ENCODE measurements at regions not wholly inside any gene's neighbourhood (a gene's known extent, or its start where the extent isn't known, plus 50 kb on each side); places are given as distances from the start of the nearest gene placed in this dataset.
A peak's percentile ranks its signal among the peaks of the same experiment; 100 is the strongest.
"Not testable (repeated sequence)": the region's sequence is repeated elsewhere in the genome, so short reads cannot be mapped to it uniquely, and the experiment has no call there.

- H3K4me3 ChIP-seq (ENCODE audit: low read length): peak overlapping the region; percentile 64; the same call in 1 of the 2 replicates
Observed at GRCh38 chr2:195561116-195561921, 95.7 kb upstream of the SLC39A10 start.

DNA sequence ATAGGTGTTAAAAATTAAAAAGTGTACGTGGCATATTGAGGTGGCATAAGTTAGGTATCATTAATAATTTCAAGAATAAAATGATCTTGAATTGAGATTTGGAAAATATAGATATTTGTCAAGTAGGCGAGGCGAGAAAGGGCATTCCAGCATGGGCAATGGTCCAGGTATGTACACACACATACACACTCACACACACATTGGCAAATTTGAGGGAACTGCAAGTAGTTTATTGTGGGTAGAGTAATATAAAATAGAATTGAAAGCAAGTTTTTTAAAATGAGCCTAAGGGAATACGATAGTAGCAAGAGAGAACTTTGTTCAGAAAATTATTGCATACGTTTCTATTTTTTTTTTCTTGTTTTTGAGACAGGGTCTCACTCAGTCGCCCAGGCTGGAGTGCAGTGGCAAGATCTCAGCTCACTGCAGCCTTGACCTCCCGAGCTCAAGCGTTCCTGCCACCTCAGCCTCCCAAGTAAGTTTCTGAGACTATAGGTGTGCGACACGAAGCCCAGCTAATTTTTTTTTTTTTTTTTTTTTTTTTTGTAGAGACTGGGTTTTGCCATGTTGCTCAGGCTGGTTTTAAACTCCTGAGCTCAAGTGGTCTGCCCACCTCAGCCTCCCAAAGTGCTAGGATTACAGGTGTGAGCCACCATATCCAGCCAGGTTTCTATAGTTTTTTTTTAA lies 96.7 kb upstream of the SLC39A10 start:
- no peak overlapping the region; the same call in 1 of the 2 replicates for H3K4me3 ChIP-seq (ENCODE audit: low read length)
- TF ChIP-seq ZNF274 (IDR thresholded peaks at IDR 0.05; ENCODE audit: low read depth, low read length): no peak

More at GRCh38 chr2:195561116-195561921, 95.7 kb upstream of the SLC39A10 start:
- TF ChIP-seq ZNF274 (IDR thresholded peaks at IDR 0.05; ENCODE audit: low read depth, low read length): no peak

GRCh38 chr2:195559431-195559914 lies 97.6 kb upstream of the SLC39A10 start:
- no peak for TF ChIP-seq ZNF274 (IDR thresholded peaks at IDR 0.05; ENCODE audit: low read depth, low read length)
- no peak overlapping the region; the same call in 1 of the 2 replicates for H3K4me3 ChIP-seq (ENCODE audit: low read length)

DNA sequence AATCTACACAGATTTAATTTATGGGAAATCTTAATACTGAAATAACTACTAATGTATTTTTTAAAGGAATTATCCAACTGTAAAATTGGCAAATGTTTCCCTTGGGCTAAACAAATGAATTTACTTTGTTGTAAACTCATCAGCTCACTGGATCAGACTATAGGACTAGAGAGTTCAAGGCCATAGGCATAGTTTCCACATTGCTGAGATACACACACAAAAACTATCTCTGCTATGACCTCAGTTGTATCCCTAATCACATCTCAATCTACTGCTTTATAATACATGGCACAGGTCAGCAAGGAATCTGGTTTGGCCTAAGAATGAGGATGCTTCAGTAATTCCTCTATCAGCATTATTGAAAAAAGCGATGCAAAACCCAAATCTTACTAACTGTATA lies 101.1 kb upstream of the SLC39A10 start:
- H3K4me3 ChIP-seq (ENCODE audit: low read length): no peak overlapping the region
- TF ChIP-seq ZNF274 (IDR thresholded peaks at IDR 0.05; ENCODE audit: low read depth, low read length): no peak

DNA sequence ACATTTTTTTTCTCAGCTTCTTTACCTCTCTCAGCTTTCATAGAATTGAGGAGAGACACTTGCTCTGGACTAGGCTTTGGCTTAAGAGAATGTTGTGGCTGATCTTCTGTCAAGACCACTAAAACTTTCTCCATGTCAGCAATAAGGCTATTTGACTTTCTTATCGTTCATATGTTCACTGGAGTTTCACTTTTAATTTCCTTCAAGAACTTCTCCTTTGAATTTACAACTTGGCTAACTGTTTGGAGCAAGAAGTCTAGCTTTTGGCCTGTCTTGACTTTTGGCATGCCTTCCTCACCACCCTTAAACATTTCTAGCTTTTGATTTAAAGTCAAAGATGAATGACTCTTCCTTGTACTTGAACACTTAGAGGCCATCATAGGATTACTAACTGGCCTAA lies 104.4 kb upstream of the SLC39A10 start:
- no peak for TF ChIP-seq ZNF274 (IDR thresholded peaks at IDR 0.05; ENCODE audit: low read depth, low read length)
- no peak overlapping the region for H3K4me3 ChIP-seq (ENCODE audit: low read length)

GRCh38 chr2:195548198-195548940 lies 108.7 kb upstream of the SLC39A10 start:
- no peak for TF ChIP-seq ZNF274 (IDR thresholded peaks at IDR 0.05; ENCODE audit: low read depth, low read length)

DNA sequence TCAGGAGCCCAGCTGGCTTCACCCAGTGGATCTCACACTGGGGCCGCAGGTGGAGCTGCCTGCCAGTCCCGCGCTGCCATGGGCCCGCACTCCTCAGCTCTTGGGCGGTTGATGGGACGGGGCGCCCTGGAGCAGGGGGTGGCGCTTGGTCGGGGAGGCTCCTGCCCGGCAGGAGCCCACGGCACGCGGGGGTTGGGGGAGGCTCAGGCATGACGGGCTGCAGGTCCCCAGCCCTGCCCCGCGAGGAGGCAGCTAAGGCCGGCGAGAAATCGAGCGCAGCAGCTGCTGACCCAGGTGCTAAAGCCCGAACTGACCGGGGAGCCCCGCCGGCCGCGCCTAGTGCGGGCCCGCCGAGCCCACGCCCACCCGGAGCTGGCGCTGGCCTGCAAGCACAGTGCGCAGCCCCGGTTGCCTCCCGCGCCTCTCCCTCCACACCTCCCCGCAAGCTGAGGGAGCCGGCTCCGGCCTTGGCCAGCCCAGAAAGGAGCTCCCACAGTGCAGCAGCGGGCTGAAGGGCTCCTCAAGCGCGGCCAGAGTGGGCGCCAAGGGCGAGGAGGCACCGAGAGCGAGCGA lies 109.7 kb upstream of the SLC39A10 start:
- H3K4me3 ChIP-seq (ENCODE audit: low read length): not testable (repeated sequence)

More at GRCh38 chr2:195548198-195548940, 108.7 kb upstream of the SLC39A10 start:
- no peak overlapping the region for H3K4me3 ChIP-seq (ENCODE audit: low read length)

DNA sequence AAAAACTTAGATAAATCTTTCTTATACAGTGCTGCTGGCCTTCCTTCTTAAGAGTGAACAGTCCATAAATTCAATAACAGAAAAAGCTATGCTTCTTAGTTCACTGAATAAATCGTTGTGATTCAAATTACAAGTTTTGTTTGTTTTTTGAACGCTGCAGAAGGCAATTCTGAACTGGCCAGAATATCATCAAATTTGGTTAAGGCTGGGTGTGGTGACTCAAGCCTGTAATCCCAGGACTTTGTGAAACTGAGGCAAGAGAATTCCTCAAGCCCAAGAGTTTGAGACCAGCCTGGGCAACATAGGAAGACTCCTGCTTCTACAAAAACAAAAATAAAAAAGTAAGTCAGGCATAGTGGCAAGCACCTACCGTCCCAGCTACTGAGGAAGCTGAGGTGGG lies 111.2 kb upstream of the SLC39A10 start:
- no peak for TF ChIP-seq ZNF274 (IDR thresholded peaks at IDR 0.05; ENCODE audit: low read depth, low read length)
- no peak overlapping the region for H3K4me3 ChIP-seq (ENCODE audit: low read length)

DNA sequence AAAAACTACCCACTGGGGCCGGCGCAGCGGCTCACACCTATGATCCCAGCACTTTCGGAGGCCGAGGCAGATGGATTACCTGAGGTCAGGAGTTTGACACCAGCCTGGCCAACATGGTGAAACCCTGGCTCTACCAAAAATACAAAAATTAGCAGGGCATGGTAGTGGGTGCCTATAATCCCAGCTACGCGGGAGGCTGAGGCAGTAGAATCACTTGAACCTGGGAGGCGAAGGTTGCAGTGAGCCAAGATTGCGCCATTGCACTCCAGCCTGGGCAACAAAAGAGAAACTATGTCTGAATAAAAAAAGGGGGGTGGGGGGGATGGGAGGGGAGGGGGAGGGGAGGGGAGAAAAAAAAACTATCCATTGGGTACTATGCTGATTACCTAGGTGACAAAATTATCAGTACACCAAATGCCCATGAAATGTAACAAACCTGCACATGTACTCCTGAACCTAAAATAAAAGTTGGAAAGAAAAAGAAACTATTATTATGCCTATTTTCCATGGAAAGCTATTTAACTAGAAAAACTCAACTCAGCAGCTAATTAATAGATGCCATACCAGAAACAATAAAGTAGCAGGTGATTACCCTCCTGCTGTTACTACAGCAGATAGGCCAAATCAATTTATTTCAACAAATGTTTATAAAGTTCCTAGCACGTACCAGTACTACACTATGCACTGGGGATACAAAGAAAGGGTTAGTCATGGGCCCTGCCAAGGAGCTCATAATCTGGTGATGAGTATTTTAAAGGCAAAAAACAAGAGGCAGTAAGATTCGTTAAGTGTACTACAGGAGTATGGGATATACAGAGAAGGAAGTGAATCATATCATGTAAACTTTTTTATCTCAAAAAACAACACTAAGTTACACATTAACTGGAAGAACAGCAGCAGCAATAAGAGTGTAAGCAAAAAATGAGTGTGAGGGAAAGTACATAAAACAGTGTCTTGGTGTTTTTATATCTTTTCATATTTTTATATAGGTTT lies 112.8 kb upstream of the SLC39A10 start:
- no peak for TF ChIP-seq ZNF274 (IDR thresholded peaks at IDR 0.05; ENCODE audit: low read depth, low read length)
- H3K4me3 ChIP-seq (ENCODE audit: low read length): no peak overlapping the region

DNA sequence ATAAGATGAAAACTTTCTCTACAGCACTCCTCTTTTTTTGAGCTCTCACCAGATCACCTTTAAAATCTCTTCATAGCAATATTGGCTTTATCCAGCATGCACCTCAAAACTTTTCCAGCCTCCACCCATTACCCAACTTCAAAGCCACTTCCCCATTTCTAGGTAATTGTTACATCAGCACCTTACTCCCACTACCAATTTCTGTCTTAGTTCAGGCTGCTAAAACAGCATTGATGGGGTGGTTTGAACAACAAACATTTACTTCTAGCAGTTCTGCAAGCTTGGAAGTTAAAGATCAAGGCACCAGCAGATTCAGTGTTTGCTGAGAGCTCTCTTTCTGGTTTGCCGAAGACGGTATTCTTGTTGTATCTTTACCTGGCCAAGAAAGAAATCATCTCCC lies 114.0 kb upstream of the SLC39A10 start:
- H3K4me3 ChIP-seq (ENCODE audit: low read length): no peak overlapping the region
- no peak for TF ChIP-seq ZNF274 (IDR thresholded peaks at IDR 0.05; ENCODE audit: low read depth, low read length)

GRCh38 chr2:195542067-195542466 lies 115.0 kb upstream of the SLC39A10 start:
- no peak for TF ChIP-seq ZNF274 (IDR thresholded peaks at IDR 0.05; ENCODE audit: low read depth, low read length)

DNA sequence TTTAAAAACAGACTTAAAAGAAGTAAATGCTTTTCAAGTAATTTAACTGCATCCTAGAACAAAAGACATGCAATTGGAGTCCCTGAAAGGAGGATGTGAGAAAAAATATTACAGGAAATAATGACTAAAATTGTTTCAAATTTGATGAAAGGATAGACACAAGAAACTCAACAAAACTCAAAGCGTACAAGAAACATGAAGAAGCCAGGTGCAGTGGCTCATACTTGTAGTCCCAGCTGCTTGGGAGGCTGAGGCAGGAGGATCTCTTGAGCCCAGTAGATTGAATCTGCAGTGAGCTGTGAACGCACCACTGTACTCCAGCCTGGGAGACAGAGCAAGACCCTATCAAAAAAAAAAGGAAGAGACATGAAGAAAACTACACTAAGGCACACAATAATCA lies 118.1 kb upstream of the SLC39A10 start:
- no peak for TF ChIP-seq ZNF274 (IDR thresholded peaks at IDR 0.05; ENCODE audit: low read depth, low read length)
- H3K4me3 ChIP-seq (ENCODE audit: low read length): no peak overlapping the region

More at GRCh38 chr2:195542067-195542466, 115.0 kb upstream of the SLC39A10 start:
- H3K4me3 ChIP-seq (ENCODE audit: low read length): no peak overlapping the region

- no peak for TF ChIP-seq ZNF274 (IDR thresholded peaks at IDR 0.05; ENCODE audit: low read depth, low read length)
- H3K4me3 ChIP-seq (ENCODE audit: low read length): no peak overlapping the region
Observed at GRCh38 chr2:195537811-195538210, 119.2 kb upstream of the SLC39A10 start.
